HEK293 (cell line): ENCODE measurements at regions not wholly inside any gene's neighbourhood (a gene's known extent, or its start where the extent isn't known, plus 50 kb on each side); places are given as distances from the start of the nearest gene placed in this dataset.

Experiments
- AEBP2 ChIP-seq: fragments of 450-650 bp; formaldehyde crosslinking; IDR thresholded peaks from 2 replicates; pipeline ENCODE4 v1.5.1; 2016; ENCODE audit warnings: missing biosample characterization, missing genetic modification characterization, borderline replicate concordance
- SCRT2 ChIP-seq: fragments of 450-650 bp; formaldehyde crosslinking; IDR thresholded peaks from 2 replicates; pipeline ENCODE4 v1.5.1; 2016; ENCODE audit warnings: missing biosample characterization, missing genetic modification characterization
- ZBTB1 ChIP-seq: fragments of 450-650 bp; formaldehyde crosslinking; IDR thresholded peaks from 2 replicates; pipeline ENCODE4 v1.5.1; 2016; ENCODE audit warnings: missing biosample characterization, missing genetic modification characterization
- ZIC2 ChIP-seq: fragments of 450-650 bp; formaldehyde crosslinking; IDR thresholded peaks from 2 replicates; pipeline ENCODE4 v1.5.1; 2016; ENCODE audit warnings: missing biosample characterization, missing genetic modification characterization
- ZSCAN30 ChIP-seq: fragments of 450-650 bp; IDR thresholded peaks from 2 replicates; pipeline ENCODE4 v1.5.1; 2018; ENCODE audit warnings: missing biosample characterization, mild to moderate bottlenecking, missing genetic modification characterization, moderate library complexity
- TF ChIP-seq, protein P1 (sequence below): fragments of 450-650 bp; formaldehyde crosslinking; IDR thresholded peaks from 2 replicates; pipeline ENCODE4 v1.5.1; 2016; ENCODE audit warnings: missing biosample characterization, missing genetic modification characterization

DNA sequence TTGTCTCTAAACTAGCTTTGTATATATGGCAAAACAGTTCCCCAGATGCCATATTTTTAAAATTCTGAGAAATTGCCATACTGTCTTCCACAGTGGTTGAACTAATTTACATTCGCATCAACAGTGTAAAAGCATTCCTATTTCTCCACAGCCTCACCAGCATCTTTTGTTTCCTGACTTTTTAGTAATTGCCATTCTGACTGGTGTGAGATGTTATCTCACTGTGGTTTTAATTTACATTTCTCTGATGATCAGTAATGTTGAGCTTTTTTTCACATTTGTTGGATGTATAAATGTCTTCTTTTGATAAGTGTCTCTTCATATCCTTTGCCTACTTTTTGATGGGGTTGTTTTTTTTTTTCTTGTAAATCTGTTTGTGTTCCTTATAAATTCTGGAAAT is 1222.7 kb upstream of the CITED2 start:
- TF ChIP-seq SCRT2 (tag by site-specific recombination) (no peak), ZSCAN30 (tag by site-specific recombination) (no peak), ZIC2 (tag by site-specific recombination) (no peak), ZBTB1 (tag by site-specific recombination) (no peak), AEBP2 (no peak)
- TF ChIP-seq, protein P1, sequence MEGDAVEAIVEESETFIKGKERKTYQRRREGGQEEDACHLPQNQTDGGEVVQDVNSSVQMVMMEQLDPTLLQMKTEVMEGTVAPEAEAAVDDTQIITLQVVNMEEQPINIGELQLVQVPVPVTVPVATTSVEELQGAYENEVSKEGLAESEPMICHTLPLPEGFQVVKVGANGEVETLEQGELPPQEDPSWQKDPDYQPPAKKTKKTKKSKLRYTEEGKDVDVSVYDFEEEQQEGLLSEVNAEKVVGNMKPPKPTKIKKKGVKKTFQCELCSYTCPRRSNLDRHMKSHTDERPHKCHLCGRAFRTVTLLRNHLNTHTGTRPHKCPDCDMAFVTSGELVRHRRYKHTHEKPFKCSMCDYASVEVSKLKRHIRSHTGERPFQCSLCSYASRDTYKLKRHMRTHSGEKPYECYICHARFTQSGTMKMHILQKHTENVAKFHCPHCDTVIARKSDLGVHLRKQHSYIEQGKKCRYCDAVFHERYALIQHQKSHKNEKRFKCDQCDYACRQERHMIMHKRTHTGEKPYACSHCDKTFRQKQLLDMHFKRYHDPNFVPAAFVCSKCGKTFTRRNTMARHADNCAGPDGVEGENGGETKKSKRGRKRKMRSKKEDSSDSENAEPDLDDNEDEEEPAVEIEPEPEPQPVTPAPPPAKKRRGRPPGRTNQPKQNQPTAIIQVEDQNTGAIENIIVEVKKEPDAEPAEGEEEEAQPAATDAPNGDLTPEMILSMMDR (tag by site-specific recombination), result no peak
